ENCODE measurements at regions not wholly inside any gene's neighbourhood (a gene's known extent, or its start where the extent isn't known, plus 50 kb on each side); places are given as distances from the start of the nearest gene placed in this dataset.

GRCh38 chr7:52811537-52811936, 223.9 kb upstream of the POM121L12 start:
- TF ChIP-seq CTCF (conservative IDR thresholded peaks at IDR 0.05) (no peak), EZH2 (IDR thresholded peaks at IDR 0.05; ENCODE audit: low read depth) (no peak)
